ENCODE measurements at regions not wholly inside any gene's neighbourhood (a gene's known extent, or its start where the extent isn't known, plus 50 kb on each side); places are given as distances from the start of the nearest gene placed in this dataset.

DNA sequence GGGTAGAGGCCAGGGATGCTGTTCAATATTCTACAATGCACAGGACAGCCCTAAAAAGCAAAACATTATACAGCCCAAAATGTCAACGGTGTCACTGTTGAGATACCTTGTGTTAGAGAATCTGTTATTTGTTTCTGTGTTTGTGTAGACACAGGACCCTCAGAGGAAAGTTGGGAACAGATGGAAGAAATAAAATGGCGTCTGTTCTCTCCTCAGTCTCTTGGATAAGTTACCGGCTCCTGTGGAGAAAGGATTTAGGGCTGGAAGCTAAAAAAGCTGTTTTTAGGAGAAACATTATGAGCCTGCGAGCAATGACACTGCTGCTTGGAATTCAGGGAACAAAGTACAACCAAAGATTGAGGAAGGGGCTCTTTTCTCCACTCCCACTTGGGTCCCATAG, 688.6 kb upstream of the ZNF385D start (continued):
- TF ChIP-seq, protein P1, sequence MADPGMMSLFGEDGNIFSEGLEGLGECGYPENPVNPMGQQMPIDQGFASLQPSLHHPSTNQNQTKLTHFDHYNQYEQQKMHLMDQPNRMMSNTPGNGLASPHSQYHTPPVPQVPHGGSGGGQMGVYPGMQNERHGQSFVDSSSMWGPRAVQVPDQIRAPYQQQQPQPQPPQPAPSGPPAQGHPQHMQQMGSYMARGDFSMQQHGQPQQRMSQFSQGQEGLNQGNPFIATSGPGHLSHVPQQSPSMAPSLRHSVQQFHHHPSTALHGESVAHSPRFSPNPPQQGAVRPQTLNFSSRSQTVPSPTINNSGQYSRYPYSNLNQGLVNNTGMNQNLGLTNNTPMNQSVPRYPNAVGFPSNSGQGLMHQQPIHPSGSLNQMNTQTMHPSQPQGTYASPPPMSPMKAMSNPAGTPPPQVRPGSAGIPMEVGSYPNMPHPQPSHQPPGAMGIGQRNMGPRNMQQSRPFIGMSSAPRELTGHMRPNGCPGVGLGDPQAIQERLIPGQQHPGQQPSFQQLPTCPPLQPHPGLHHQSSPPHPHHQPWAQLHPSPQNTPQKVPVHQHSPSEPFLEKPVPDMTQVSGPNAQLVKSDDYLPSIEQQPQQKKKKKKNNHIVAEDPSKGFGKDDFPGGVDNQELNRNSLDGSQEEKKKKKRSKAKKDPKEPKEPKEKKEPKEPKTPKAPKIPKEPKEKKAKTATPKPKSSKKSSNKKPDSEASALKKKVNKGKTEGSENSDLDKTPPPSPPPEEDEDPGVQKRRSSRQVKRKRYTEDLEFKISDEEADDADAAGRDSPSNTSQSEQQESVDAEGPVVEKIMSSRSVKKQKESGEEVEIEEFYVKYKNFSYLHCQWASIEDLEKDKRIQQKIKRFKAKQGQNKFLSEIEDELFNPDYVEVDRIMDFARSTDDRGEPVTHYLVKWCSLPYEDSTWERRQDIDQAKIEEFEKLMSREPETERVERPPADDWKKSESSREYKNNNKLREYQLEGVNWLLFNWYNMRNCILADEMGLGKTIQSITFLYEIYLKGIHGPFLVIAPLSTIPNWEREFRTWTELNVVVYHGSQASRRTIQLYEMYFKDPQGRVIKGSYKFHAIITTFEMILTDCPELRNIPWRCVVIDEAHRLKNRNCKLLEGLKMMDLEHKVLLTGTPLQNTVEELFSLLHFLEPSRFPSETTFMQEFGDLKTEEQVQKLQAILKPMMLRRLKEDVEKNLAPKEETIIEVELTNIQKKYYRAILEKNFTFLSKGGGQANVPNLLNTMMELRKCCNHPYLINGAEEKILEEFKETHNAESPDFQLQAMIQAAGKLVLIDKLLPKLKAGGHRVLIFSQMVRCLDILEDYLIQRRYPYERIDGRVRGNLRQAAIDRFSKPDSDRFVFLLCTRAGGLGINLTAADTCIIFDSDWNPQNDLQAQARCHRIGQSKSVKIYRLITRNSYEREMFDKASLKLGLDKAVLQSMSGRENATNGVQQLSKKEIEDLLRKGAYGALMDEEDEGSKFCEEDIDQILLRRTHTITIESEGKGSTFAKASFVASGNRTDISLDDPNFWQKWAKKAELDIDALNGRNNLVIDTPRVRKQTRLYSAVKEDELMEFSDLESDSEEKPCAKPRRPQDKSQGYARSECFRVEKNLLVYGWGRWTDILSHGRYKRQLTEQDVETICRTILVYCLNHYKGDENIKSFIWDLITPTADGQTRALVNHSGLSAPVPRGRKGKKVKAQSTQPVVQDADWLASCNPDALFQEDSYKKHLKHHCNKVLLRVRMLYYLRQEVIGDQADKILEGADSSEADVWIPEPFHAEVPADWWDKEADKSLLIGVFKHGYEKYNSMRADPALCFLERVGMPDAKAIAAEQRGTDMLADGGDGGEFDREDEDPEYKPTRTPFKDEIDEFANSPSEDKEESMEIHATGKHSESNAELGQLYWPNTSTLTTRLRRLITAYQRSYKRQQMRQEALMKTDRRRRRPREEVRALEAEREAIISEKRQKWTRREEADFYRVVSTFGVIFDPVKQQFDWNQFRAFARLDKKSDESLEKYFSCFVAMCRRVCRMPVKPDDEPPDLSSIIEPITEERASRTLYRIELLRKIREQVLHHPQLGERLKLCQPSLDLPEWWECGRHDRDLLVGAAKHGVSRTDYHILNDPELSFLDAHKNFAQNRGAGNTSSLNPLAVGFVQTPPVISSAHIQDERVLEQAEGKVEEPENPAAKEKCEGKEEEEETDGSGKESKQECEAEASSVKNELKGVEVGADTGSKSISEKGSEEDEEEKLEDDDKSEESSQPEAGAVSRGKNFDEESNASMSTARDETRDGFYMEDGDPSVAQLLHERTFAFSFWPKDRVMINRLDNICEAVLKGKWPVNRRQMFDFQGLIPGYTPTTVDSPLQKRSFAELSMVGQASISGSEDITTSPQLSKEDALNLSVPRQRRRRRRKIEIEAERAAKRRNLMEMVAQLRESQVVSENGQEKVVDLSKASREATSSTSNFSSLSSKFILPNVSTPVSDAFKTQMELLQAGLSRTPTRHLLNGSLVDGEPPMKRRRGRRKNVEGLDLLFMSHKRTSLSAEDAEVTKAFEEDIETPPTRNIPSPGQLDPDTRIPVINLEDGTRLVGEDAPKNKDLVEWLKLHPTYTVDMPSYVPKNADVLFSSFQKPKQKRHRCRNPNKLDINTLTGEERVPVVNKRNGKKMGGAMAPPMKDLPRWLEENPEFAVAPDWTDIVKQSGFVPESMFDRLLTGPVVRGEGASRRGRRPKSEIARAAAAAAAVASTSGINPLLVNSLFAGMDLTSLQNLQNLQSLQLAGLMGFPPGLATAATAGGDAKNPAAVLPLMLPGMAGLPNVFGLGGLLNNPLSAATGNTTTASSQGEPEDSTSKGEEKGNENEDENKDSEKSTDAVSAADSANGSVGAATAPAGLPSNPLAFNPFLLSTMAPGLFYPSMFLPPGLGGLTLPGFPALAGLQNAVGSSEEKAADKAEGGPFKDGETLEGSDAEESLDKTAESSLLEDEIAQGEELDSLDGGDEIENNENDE (IDR thresholded peaks at IDR 0.05; ENCODE audit: insufficient replicate concordance, low read length) = no peak
- TF ChIP-seq TEAD4 (IDR thresholded peaks at IDR 0.05; ENCODE audit: low read depth, low read length) = no peak
- TF ChIP-seq ASH2L (IDR thresholded peaks at IDR 0.05; ENCODE audit: low read length) = no peak
- TF ChIP-seq SIX5 (IDR thresholded peaks at IDR 0.05; ENCODE audit: low read depth, low read length) = no peak
- no peak for TF ChIP-seq KDM5A (IDR thresholded peaks at IDR 0.05; ENCODE audit: low read length)
- no peak for TF ChIP-seq SRF (IDR thresholded peaks at IDR 0.05; ENCODE audit: low read depth, low read length)
- TF ChIP-seq EP300 (IDR thresholded peaks at IDR 0.05; ENCODE audit: borderline replicate concordance in 1 of 2, low read depth in 2 of 2, low read length in 2 of 2) = no peak

All from H1 (cell line).